Smooth muscle cell (in vitro differentiated cells): ENCODE measurements at regions not wholly inside any gene's neighbourhood (a gene's known extent, or its start where the extent isn't known, plus 50 kb on each side); places are given as distances from the start of the nearest gene placed in this dataset.

ENCODE experiments used
- DNase-seq: peaks from one replicate; lab custom pipeline; 2025; ENCODE audit not compliant: unreplicated experiment; lab: John Stamatoyannopoulos, UW
- H2AFZ ChIP-seq: fragments of 200-600 bp; sonication (generic); 2 replicates; pipeline ENCODE4 v1.6.0; 2016; ENCODE audit warnings: antibody characterized with exemption, low read depth, mild to moderate bottlenecking
- H3F3A ChIP-seq: fragments of 200-600 bp; sonication (generic); 2 replicates; pipeline ENCODE4 v1.6.0; 2017; ENCODE audit warnings: antibody characterized with exemption, low read depth
- H3K27ac ChIP-seq: fragments of 200-600 bp; sonication (generic); 2 replicates; pipeline ENCODE4 v1.5.1; 2016; ENCODE audit warnings: low read depth, mild to moderate bottlenecking
- H3K27me3 ChIP-seq: fragments of 200-600 bp; sonication (generic); 2 replicates; pipeline ENCODE4 v1.6.1; 2016; ENCODE audit warnings: low read depth, mild to moderate bottlenecking
- H3K36me3 ChIP-seq: fragments of 200-600 bp; sonication (generic); 2 replicates; pipeline ENCODE4 v1.5.1; 2016; ENCODE audit warnings: low read depth
- H3K4me1 ChIP-seq: fragments of 200-600 bp; sonication (generic); 2 replicates; pipeline ENCODE4 v1.5.1; 2016; ENCODE audit warnings: low read depth
- H3K4me2 ChIP-seq: fragments of 200-600 bp; sonication (generic); 2 replicates; pipeline ENCODE4 v1.6.0; 2016; ENCODE audit warnings: mild to moderate bottlenecking
- H3K4me3 ChIP-seq: fragments of 200-600 bp; sonication (generic); 2 replicates; pipeline ENCODE4 v1.5.1; 2016; ENCODE audit warnings: mild to moderate bottlenecking
- H3K79me2 ChIP-seq: fragments of 200-600 bp; sonication (generic); 2 replicates; pipeline ENCODE4 v1.6.0; 2016; ENCODE audit warnings: low read depth, mild to moderate bottlenecking
- H3K9ac ChIP-seq: fragments of 200-600 bp; sonication (generic); 2 replicates; pipeline ENCODE4 v1.6.0; 2016; ENCODE audit warnings: low read depth
- H3K9me3 ChIP-seq: fragments of 200-600 bp; sonication (generic); replicated peaks from 2 replicates; pipeline ENCODE4 v1.5.1; 2016; ENCODE audit warnings: low read depth
- H4K20me1 ChIP-seq: fragments of 200-600 bp; sonication (generic); 2 replicates; pipeline ENCODE4 v1.6.0; 2016; ENCODE audit warnings: low read depth
- WGBS: methylation state at CpG from one replicate; pipeline ENCODE4 v1.1.7; 2016; ENCODE audit warnings: low lambda C conversion rate; 5-methylcytosine and 5-hydroxymethylcytosine counted together
- TF ChIP-seq, protein P1 (sequence below): fragments of 200-600 bp; sonication (generic); IDR thresholded peaks from 2 replicates; pipeline ENCODE4 v1.5.1; 2017; ENCODE audit warnings: borderline replicate concordance, mild to moderate bottlenecking, antibody characterized with exemption; ENCODE audit not compliant: insufficient read depth, poor library complexity, severe bottlenecking

DNA sequence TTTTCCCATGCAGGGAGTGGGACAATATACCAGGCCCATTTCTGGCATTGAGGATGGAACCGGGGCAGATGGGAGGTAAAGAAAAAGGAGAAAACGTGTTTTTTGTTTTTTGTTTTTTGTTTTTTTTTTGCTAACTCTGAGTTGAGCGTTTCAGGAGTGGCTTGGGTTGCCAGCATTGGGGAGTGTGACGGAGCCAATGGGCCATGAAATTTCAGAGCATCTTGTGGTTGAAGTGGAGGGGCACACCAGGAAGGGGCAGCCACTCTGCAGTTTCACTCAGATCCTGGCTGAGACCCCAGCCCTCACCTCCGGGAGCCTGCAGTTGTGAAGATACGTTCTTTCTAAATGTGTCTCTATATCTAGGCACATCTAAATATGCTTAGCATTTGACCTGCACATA, 240.5 kb downstream of the TLE3 start:
- Histone ChIP-seq H2AFZ (no peak overlapping the region), H3K9ac (no peak overlapping the region), H3K4me1 (peaks cover 43% of the 10 kb centered on the region), H3K4me3 (no peak overlapping the region), H3K27me3 (no peaks in the 10 kb centered on the region), H4K20me1 (no peaks in the 10 kb centered on the region), H3F3A (peaks cover 24% of the 10 kb centered on the region), H3K27ac (peak overlapping the region; percentile 52), H3K79me2 (no peaks in the 10 kb centered on the region), H3K9me3 (no peaks in the 10 kb centered on the region), H3K4me2 (peak overlapping the region; percentile 45), H3K36me3 (no peaks in the 10 kb centered on the region)
- DNase-seq = no peak
- 78% methylated on average over 6 of the region's 6 CpGs for WGBS
- TF ChIP-seq, protein P1, sequence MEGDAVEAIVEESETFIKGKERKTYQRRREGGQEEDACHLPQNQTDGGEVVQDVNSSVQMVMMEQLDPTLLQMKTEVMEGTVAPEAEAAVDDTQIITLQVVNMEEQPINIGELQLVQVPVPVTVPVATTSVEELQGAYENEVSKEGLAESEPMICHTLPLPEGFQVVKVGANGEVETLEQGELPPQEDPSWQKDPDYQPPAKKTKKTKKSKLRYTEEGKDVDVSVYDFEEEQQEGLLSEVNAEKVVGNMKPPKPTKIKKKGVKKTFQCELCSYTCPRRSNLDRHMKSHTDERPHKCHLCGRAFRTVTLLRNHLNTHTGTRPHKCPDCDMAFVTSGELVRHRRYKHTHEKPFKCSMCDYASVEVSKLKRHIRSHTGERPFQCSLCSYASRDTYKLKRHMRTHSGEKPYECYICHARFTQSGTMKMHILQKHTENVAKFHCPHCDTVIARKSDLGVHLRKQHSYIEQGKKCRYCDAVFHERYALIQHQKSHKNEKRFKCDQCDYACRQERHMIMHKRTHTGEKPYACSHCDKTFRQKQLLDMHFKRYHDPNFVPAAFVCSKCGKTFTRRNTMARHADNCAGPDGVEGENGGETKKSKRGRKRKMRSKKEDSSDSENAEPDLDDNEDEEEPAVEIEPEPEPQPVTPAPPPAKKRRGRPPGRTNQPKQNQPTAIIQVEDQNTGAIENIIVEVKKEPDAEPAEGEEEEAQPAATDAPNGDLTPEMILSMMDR = no peak

DNA sequence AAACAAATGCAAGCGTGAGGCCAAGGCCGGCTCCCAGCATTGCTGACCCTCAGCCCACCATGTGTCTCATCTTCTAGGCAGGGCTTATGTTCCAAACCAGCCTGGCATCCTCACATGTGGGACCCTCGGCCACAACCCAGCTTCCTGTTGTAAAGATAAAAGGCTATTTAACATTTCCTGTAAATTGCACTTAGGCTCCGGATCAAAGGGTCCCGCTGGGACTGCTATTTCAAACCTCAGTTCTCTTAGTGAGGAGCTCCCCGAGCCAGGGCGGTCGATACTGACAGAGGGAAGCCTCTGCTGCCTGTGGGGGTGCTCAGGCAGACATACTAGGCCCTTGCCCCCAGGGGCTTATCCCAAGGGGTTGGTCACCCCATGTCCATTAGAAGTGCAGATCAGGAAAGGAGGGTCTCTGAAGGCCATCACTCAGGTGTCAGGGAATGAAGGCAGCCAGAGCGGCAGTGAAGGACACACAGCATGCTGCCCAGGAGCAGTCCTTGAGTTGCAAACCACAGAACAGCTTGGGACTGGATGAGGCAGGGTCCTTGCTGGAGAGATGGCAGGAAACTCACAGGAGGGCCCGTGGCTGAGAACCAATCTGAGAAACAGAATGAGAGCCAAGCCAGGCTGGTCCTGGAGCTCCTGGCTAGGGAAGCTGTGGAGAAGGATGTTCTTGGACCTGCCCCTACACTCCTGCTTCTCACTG, 239.9 kb downstream of the TLE3 start:
- Histone ChIP-seq H3K36me3 (no peaks in the 10 kb centered on the region), H3F3A (peaks cover 24% of the 10 kb centered on the region), H3K4me1 (peaks cover 43% of the 10 kb centered on the region), H3K9ac (no peak overlapping the region), H3K27ac (peak overlapping the region; percentile 52), H3K9me3 (no peaks in the 10 kb centered on the region), H4K20me1 (no peaks in the 10 kb centered on the region), H3K79me2 (no peaks in the 10 kb centered on the region), H3K4me2 (peak overlapping the region; percentile 45), H3K27me3 (no peaks in the 10 kb centered on the region), H2AFZ (no peak overlapping the region), H3K4me3 (no peak overlapping the region)
- DNase-seq = no peak
- WGBS = 35% methylated on average over 10 of the region's 10 CpGs
- TF ChIP-seq, protein P1 = no peak

DNA sequence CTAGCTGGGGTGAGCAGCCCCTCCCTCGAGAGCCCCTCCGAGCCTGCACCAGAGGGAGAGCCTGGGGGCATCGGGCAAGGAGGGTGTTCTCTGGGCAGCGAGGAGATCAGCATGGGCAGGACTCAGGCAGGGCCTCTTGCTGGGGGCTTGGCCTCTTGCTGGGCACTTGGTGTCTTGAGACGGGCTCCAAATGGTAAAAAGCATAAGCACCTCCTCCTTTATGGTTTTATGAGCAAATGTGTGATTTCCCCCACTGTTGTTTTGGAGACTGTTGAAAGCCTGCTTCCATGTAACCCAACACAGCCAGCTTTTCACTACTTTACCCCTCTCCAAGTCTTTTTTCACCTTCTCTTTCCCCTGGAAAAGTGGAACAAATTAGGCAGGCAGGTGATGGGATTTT, 239.3 kb downstream of the TLE3 start:
- Histone ChIP-seq H3K36me3 (no peaks in the 10 kb centered on the region), H3K9ac (no peak overlapping the region), H3K79me2 (no peaks in the 10 kb centered on the region), H3K9me3 (no peaks in the 10 kb centered on the region), H3K27me3 (no peaks in the 10 kb centered on the region), H2AFZ (no peak overlapping the region), H3K4me3 (no peak overlapping the region), H3F3A (peaks cover 27% of the 10 kb centered on the region), H4K20me1 (no peaks in the 10 kb centered on the region), H3K4me1 (peaks cover 47% of the 10 kb centered on the region), H3K4me2 (no peak overlapping the region), H3K27ac (no peak overlapping the region)
- TF ChIP-seq, protein P1 = no peak
- no peak for DNase-seq
- WGBS = 76% methylated on average over 5 of the region's 5 CpGs

DNA sequence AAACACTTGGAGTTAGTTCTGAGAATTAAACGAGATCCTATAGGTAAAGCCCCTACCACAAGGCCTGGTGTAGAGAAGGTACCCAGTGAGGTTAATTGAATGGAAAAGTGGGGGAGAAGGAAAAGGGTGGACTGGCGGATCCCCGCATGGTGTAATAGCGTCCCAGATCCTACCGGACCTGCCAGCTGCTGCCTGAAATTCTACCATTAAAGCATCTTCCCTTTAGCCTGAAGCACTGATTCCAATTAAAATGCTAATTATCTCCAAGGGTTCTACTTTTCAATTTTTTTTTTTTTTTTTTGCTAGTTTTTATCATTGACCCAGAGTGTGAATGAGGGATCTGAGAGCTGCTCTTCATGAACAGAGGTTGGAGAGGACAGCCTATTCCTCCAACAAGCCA, 237.9 kb downstream of the TLE3 start:
- H3K27ac ChIP-seq = no peak overlapping the region
- H2AFZ ChIP-seq = no peak overlapping the region
- no peaks in the 10 kb centered on the region for H3K9me3 ChIP-seq
- no peak overlapping the region for H3K4me2 ChIP-seq
- no peak overlapping the region for H3K9ac ChIP-seq
- no peaks in the 10 kb centered on the region for H3K27me3 ChIP-seq
- 92% methylated on average over 5 of the region's 5 CpGs for WGBS
- TF ChIP-seq, protein P1 = no peak
- peaks cover 19% of the 10 kb centered on the region for H3F3A ChIP-seq
- no peak overlapping the region for H3K4me3 ChIP-seq
- H3K36me3 ChIP-seq = no peaks in the 10 kb centered on the region
- no peaks in the 10 kb centered on the region for H3K79me2 ChIP-seq
- H3K4me1 ChIP-seq = peaks cover 37% of the 10 kb centered on the region
- no peak for DNase-seq
- no peaks in the 10 kb centered on the region for H4K20me1 ChIP-seq
